GM12874 (cell line): ENCODE measurements at regions not wholly inside any gene's neighbourhood (a gene's known extent, or its start where the extent isn't known, plus 50 kb on each side); places are given as distances from the start of the nearest gene placed in this dataset.

Experiments used
- TF ChIP-seq, protein P1 (sequence below): IDR thresholded peaks from 2 replicates; pipeline ENCODE4 v1.5.1; 2011; ENCODE audit warnings: low read depth, mild to moderate bottlenecking, control low read depth, low read length, moderate library complexity; ENCODE audit not compliant: insufficient read depth

DNA sequence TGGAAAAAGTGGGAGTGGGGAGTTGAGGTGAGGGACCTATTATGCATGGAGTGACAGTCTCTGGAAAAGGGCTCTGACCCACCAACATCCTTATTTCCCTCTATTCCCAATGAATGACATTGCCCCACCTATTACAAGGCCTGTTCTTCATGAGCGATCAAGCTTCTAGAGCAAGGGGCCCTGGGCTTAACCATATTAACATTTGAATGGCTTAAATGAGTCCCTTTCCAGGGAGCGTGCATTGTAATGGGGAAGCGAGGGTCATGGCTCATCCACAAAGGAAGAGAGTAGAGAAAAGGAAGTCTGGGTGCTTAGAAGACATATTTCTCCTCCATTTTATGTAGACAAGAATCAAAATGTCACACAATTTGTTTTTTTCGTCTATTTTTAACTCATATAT, 255.5 kb downstream of the CAAP1 start:
- TF ChIP-seq, protein P1, sequence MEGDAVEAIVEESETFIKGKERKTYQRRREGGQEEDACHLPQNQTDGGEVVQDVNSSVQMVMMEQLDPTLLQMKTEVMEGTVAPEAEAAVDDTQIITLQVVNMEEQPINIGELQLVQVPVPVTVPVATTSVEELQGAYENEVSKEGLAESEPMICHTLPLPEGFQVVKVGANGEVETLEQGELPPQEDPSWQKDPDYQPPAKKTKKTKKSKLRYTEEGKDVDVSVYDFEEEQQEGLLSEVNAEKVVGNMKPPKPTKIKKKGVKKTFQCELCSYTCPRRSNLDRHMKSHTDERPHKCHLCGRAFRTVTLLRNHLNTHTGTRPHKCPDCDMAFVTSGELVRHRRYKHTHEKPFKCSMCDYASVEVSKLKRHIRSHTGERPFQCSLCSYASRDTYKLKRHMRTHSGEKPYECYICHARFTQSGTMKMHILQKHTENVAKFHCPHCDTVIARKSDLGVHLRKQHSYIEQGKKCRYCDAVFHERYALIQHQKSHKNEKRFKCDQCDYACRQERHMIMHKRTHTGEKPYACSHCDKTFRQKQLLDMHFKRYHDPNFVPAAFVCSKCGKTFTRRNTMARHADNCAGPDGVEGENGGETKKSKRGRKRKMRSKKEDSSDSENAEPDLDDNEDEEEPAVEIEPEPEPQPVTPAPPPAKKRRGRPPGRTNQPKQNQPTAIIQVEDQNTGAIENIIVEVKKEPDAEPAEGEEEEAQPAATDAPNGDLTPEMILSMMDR = no peak

DNA sequence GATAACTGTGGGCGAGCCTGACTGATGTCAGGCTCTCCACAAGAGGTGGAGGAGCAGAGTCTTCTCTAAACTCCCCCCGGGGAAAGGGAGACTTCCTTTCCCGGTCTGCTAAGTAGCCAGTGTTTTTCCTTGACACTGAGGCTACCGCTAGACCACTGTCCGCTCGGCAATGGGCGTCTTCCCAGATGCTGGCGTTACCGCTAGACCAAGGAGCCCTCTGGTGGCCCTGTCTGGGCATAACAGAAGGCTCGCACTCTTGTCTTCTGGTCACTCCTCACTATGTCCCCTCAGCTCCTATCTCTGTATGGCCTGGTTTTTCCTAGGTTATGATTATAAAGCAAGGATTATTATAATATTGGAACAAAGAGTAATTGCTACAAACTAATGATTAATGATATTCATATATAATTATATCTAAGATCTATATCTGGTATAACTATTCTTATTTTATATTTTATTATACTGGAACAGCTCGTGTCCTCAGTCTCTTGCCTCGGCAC, 278.7 kb downstream of the CAAP1 start:
- TF ChIP-seq, protein P1 = peak; percentile 32; the same call in 1 of the 2 replicates

DNA sequence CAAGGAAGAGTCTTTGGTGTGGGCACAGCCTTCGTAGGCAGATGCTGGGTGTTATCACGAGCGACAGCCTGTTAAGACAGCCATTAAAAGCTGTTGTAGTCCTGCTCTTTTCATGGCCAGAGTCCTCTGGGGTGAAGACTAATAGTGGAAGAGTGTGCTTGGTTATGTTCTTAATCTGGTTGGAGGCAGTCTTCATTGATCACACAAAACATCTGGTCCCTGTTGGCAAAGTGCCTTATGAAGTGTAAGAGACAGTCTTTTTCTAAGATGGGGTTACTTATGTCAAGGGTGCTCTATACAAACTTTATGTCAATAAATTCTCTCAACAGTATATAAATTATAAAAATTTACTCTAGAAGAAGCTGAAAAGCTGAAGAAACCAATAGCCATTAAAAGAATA, 280.4 kb downstream of the CAAP1 start:
- TF ChIP-seq, protein P1 = no peak

DNA sequence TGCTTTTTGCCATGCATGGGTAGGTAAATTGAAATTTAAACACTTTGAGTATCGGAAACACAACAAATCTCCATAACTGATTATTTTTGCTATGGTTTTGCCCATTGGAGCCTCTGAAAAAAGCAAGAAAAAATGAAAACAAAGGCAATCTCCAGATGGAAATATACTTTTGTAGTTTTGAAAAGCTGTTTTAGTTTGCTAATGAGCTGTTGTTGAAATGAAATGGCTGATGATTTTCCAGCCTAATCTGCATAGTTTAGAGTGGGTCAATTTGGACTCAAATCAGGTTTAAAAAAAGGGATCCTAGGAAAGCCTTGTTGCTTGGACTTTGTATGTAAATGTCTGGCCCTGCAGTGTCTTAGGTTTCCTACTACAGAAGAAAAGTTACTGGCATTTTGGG, 285.8 kb downstream of the CAAP1 start:
- TF ChIP-seq, protein P1 = no peak

DNA sequence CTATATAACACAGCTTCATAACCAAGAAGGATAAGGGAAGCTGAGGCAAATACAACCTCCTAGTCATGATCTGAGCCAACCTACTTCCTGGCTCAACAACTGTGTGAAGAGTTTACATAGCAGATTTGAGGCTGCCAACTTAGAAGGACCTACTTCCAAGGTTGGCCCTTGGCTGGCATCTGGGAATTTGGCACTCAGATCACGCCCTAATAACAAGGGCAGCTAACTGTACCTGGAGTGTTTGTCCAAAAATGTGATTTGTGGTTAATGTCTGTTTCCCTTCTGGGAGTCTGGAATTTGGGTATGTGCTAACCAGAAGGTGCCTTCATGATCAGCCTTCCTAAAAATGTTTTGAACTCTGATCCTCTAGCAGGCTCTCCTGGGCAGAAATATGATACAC, 287.2 kb downstream of the CAAP1 start:
- TF ChIP-seq, protein P1 = no peak

DNA sequence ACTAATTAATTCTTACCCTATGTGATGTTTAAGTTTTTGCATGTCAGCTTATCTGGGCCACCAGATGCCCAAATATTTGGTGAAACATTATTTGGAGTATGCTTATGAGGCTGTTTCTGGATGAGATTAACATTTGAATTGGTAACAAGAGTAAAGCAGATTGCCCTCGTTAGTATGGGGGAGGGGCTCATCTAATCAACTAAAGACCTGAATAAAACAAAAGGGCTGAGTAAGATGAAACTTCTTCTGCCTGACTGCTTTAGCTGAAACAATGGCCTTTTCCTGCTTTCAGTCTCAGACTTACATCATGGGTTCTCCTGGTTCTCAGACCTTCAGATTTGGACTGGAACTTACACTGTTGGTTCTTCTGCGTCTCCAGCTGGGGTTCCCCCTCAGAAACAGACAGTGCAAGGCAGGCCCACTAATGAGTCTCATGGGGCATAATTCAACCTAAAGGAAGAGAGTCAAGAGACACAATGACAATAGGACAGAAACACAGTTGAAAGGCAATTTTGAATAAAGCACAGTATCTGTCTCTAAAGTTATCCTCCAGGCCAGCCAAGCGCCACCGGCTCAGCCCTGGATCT, 288.4 kb downstream of the CAAP1 start:
- TF ChIP-seq, protein P1 = no peak

DNA sequence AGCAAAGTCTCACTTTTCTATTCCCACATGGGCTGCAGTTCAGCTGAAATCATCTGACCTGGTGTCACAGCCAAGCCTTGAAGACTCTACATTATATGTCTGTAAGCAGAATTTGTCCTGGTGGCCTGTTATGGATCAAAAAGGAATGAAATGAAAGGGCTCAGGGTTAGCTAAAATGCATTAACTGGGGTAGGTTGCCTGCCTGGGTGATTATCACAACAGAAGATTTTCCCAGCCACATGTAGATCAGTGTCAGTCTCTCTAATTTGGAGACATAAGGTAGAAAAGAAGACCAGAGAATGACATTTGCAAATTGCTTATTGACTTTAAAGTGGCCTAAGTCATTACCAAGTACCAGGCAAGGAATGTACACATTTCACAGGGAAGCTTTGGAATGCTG, 289.0 kb downstream of the CAAP1 start:
- TF ChIP-seq, protein P1 = no peak
